ENCODE measurements at regions not wholly inside any gene's neighbourhood (a gene's known extent, or its start where the extent isn't known, plus 50 kb on each side); places are given as distances from the start of the nearest gene placed in this dataset.
A peak's percentile ranks its signal among the peaks of the same experiment; 100 is the strongest.

GRCh38 chr9:105861972-105862371 is 167.6 kb downstream of the TMEM38B start:
- DNase-seq = no peak

DNA sequence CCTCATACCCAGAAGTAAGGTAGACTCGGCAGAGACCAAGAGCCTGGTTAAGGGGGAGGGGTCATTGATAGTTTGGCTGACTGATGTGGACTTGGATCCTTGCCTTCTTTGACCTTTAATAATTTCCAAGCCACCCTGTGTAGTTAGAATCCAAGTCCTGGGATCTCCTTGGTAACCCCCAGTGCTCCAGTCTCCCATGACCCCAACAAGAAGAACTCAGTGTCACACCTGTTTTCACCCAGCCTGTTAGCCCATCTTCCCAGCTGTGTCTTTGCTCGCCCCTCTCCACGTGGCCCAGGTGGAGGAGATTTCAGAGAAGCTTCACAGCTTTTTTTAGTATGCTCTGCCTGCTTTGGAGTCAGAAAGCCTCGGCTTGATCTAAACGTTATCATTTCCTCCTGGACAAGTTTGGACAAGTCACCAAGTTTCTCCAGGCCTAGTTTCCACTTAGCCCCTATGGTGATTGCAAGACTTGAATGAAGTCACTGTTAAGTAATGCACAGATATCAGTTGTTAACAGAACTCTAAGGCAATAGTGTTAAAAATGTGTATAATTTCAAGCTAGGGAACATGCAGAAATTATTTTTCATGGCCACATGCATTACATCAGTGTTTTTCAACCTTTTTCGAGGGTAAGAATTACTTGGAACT is 170.0 kb downstream of the TMEM38B start:
- no peak for DNase-seq

- no peak for DNase-seq
Measured at GRCh38 chr9:105865285-105865684, 170.9 kb downstream of the TMEM38B start.

- DNase-seq = no peak
Measured at GRCh38 chr9:105871540-105871939, 177.2 kb downstream of the TMEM38B start.

DNA sequence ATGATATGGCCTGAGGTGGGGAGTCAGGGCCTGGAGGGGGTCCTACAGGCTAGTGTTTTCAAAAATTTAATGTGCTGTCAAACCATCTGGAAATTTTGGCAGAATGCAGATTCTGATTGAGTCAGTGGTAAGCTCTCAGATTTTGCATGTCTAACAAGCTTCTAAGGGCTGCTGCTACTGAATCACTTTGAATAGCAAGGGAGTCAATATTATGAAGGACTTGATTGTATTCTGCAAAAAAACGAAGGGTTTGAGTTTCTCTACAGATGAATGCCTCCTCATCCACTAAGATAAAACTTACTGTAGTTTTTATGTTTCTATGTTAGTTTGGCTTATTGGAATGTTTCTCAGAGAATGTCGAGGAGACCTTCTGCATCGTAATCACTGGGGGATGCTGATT is 179.5 kb downstream of the TMEM38B start:
- DNase-seq = no peak

DNA sequence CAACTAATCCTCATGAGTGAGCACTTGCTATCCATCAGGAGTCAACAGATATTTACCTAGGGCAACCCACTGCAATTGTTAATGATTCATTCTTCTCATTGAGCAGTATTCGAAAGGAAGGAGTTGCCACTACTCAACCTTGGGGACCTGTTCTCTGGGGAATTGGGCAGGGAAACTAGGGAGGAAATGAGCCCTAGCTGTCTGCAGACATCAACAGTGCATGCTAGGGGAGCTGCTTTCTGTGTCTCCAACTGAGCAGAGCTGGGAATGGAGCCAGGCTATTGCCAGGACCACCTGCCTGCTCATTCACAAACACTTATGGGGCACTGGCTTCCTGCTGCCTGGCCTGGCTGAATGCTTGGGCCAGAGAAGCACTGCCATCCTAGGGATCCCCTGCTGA is 183.4 kb downstream of the TMEM38B start:
- DNase-seq = peak; percentile 58

DNA sequence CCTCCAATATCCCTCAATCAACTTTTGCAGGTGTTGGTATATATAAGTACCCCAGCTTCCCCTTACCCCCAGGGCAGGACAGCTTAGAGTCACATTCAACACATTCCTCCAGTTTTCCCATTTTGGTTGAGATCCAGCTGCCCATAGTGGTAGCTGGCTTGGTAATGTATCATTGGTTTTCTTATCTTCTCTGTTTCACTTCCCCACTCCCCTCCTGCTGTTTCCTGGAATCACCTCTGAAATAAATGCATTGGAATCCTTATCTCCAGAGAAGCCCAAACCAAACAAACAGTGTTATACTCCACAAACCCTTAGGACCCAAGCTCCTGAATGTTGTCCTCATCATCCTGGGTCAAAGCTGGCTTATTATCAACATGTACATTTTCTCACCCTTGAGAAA is 184.8 kb downstream of the TMEM38B start:
- DNase-seq = no peak

DNA sequence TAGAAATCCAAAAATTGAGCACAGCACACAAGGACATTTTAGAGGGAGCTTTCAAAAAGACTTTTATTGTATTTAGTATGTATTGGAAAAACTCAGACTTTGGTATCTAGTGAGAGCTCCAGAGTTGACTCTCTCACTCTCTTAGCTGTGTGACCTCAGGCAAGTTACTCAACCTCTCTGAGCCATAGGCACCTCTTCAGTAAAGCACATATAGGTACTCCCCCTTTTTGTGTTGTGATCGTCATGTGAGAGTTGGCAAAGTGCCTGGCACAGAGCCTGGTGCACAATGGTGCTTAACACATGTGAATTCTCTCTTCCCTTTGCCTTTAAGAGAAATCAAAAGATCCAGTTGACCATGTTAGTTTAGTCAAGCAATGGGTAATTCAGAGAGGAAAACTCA is 186.2 kb downstream of the TMEM38B start:
- no peak for DNase-seq

DNA sequence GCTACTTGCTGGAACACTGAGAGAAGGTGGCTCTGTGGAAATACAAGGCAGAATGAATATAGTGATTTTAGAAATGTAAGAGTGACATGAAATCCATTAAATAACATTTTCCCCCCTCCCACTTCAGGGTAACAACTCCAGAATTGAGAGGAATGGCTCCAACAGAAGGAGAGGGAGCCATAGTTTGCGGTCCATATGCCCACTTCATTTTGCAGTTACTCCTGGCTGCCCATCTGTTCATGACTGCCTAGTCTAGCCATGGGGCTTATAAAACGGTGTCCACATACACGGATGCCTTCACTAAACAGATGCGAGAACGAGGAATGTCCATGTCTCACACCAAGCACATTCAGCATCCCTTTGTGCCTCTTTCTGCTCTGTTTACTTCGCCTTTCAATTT is 186.7 kb downstream of the TMEM38B start:
- no peak for DNase-seq

DNA sequence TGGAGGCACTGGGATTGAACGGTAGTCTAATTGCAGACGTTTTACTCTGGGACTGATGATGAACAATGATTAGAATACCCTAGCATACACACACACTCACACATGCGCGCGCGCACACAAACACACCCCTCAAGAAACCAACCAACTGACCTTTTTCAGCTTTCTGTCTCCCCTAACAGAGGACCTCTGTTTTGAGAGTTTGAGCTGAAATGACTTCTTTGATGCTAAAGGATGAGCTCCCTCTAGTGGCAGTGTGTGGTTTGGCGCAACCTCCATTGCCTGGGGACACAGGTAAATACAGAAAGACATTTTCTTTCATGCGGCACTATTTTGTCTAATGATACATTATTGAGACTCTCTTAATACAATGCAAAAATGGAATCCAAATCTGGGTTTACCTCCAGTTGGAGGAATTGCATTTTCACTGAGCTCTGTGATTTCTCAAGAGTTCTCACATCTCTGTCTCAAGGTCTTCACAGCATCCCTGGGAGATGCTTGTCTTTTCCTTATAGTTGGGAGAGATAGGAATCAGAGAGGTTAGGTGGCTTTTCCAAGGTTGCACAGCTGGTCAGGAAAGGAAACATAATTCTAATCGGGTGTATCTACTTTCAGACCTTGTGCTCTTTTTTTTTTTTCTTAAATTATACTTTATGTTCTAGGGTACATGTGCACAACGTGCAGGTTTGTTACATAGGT is 187.5 kb downstream of the TMEM38B start:
- peak; percentile 53 for DNase-seq

DNA sequence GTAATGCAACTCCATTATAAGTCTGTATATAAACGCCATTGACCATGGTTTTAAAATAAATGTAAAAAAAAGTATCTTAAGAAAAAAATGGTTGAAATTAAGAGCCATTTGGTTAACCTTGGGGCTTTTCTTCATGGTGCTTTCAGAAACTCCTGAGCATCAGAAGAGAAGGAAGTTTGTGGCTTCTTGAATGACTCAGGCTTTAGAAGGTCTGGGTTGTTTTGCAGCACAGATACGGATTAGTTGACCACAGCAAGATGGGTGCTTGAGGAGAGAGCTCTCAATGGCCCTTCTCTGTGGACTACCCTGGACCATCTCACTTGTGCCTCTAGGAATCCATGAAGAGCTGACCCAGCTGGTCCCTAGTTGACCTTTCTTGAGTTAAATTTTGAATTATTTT is 189.5 kb downstream of the TMEM38B start:
- DNase-seq = no peak

- DNase-seq = no peak
Measured at GRCh38 chr9:105884416-105884815, 190.1 kb downstream of the TMEM38B start.

GRCh38 chr9:105886136-105886535 is 191.8 kb downstream of the TMEM38B start:
- no peak for DNase-seq

DNA sequence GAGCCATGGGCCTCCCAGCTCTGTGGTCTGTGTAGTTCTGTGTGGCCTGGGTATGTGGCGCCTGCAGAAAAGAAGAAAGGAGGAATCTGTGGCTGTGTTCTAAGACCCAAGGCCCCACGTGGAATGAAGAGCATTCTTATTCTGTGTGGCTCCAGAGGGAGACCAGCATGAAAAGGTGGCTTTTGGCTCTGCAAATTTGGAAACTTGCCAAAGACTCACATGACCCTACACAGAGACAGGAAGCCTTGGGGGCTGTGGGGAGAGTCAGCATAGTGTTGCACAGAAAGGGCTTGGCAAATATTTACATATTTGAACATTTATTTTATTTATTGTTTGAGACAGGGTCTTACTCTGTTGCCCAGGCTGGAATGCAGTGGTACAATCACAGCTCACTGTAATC is 193.3 kb downstream of the TMEM38B start:
- no peak for DNase-seq

DNA sequence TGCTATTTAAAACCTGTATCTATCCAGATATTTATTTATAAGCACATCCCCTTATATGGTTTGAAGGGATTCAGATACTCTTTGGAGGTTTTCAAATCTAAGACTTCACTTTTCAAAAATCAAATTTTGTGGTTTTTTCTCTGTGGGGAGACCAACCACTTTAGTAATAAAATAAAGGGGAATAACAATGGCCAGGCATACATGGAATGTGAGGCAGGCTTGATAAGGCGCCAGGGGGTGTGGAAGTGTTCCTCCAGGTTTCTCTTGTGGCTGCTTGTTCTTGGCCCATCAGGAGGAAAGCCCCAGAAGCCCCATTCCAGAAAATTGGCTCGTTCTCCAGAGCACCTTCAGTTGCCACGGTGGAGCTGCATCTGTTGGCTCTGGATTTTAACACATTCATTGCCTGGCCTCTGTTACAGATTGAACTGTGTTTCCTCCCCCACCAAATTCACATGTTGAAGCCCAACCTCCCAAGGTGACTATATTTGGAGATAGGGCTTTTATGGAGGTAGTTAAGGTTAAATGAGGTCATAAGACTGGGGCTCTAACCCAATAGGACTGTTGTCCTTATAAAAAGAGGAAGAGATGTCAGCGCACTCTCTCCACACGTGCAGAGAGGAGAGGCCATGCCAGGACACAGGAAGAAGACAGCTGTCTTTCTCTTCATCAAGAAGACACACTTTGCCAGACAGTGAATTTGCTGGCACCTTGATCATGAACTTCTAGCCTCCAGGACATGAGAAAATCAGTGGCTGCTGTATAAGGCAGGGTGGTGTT is 195.9 kb downstream of the TMEM38B start:
- DNase-seq = no peak

- no peak for DNase-seq
Measured at GRCh38 chr9:105900123-105900522, 205.8 kb downstream of the TMEM38B start.

DNA sequence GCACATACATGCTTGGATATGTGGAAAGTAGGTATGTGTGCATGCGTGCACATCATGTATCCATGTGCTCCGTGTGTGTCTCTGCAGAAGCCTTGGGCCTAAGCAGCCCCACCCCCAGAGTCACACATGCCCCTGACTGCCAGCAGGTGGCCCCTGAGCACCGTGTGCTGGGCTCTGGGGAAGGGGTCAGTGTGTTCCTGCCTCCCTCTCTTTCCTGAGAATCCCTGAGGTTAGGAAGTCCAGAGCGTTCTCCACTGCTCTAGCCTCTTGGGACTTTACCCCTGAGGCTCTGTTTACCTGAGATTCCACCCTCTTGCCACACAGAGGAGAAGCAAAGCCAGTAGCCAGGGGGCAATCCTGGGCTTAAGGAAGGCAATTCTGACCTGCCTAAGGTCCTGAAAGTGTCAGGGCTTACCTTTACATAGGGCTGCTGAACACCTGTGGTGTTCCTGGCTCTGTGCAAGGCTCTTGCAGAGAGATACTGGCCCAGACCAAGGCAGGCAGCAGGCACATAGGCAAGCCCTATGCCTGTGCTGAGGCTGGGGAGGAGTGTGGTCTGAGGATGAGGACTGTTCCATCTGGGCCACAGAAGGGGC is 207.3 kb downstream of the TMEM38B start:
- DNase-seq = peak; percentile 28

- DNase-seq = no peak
Measured at GRCh38 chr9:105908069-105908468, 213.7 kb downstream of the TMEM38B start.

DNA sequence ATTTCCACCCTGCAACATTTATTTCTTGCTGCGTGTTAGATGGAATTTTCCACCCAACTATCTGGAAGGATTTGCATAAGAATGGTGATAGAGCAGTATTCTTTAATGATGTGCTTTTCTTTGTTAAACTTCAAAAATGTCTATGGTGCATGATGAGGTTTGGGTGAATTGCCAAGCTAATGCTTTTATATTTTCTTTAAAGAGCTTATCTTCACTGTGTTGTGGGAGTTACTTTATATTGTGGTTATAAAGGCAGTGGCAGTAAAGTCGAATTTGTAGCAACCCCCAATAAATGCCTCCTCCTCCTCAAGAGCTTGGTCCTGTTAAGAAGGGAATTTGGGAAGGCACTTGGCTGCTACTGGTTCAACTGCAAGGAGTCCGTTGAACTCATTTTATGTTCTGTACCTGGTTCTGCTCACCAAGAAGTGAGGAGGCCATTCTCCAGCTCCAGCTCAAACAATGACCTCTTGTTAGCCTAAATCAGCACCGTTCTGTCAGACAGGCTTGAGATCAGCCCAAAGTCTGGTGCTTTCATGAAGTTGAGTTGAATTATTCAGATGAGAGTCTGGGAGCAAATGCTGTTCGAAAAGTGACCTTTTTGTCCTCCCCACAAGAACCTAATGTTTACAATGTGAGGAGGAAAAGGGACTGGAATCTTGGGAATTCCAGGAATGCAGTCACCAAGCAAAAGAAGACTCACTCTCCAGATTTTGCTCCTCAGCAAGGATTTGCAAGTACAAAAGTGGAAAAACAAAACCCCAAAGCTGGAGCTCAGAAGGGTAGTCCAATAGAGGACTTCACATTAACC is 217.0 kb downstream of the TMEM38B start:
- no peak for DNase-seq

DNA sequence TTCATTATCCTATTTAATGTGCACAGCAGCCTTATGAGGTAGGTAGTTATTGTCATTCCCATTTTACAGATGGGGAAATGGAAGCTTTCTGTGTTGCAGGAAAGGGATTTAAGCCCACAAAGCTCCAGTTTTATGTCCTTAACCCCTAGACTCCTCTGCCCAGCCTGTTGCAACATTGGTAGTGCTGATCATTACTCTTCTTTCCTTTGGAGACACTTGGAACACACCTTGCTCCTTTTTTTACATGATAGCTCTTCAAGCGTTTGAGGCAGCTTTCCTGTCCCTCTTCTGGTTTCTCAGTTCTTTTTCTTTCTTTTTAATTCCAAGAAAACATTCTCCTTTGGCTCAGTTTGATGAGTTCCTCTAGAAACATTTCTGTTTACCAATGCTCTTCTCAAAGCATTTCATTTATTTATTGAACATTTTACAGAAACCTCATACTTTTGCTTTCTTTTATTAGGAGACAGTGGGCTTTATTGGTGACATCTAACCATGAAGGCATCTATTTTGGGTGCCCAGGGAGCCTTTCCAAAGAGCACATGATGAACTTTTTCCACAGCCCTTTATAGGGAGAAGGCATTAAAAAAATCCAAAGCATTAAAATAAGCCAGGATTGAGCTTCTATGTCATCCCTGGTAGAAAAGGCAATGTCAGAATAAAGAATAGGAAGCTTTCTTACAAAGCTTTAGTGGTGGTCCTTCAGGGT is 218.0 kb downstream of the TMEM38B start:
- DNase-seq = no peak

- no peak for DNase-seq
Measured at GRCh38 chr9:105912863-105913516, 218.6 kb downstream of the TMEM38B start.
